ENCODE measurements at regions not wholly inside any gene's neighbourhood (a gene's known extent, or its start where the extent isn't known, plus 50 kb on each side); places are given as distances from the start of the nearest gene placed in this dataset.

GRCh38 chr2:39949131-39949530 is 170.1 kb upstream of the THUMPD2 start:
- no peak overlapping the region for H3K27ac ChIP-seq (ENCODE audit: low read depth, low read length)
- H3K4me1 ChIP-seq (ENCODE audit: control insufficient read depth, insufficient read depth, low read length), result peaks cover 8% of the 10 kb centered on the region
- H3K36me3 ChIP-seq (ENCODE audit: control insufficient read depth, insufficient read depth, low read length), result no peaks in the 10 kb centered on the region
- no peak overlapping the region for H3K4me3 ChIP-seq (ENCODE audit: low read depth, low read length)
- no peaks in the 10 kb centered on the region for H3K27me3 ChIP-seq (ENCODE audit: control insufficient read depth, insufficient read depth, low read length)
- no peaks in the 10 kb centered on the region for H3K9me3 ChIP-seq (ENCODE audit: control insufficient read depth, insufficient read depth, low read length)
- H3K9ac ChIP-seq (ENCODE audit: low read depth, low read length), result no peak overlapping the region

GRCh38 chr2:39948016-39948719 is 169.1 kb upstream of the THUMPD2 start:
- H3K4me1 ChIP-seq (ENCODE audit: control insufficient read depth, insufficient read depth, low read length), result peaks cover 8% of the 10 kb centered on the region
- no peaks in the 10 kb centered on the region for H3K27me3 ChIP-seq (ENCODE audit: control insufficient read depth, insufficient read depth, low read length)
- H3K36me3 ChIP-seq (ENCODE audit: control insufficient read depth, insufficient read depth, low read length), result no peaks in the 10 kb centered on the region
- H3K27ac ChIP-seq (ENCODE audit: low read depth, low read length), result no peak overlapping the region
- H3K9ac ChIP-seq (ENCODE audit: low read depth, low read length), result no peak overlapping the region
- no peaks in the 10 kb centered on the region for H3K9me3 ChIP-seq (ENCODE audit: control insufficient read depth, insufficient read depth, low read length)
- no peak overlapping the region for H3K4me3 ChIP-seq (ENCODE audit: low read depth, low read length)

- Histone ChIP-seq H3K9me3 (ENCODE audit: control insufficient read depth, insufficient read depth, low read length) (no peaks in the 10 kb centered on the region), H3K4me3 (ENCODE audit: low read depth, low read length) (no peak overlapping the region), H3K27ac (ENCODE audit: low read depth, low read length) (no peak overlapping the region), H3K27me3 (ENCODE audit: control insufficient read depth, insufficient read depth, low read length) (no peaks in the 10 kb centered on the region), H3K4me1 (ENCODE audit: control insufficient read depth, insufficient read depth, low read length) (peaks cover 8% of the 10 kb centered on the region), H3K36me3 (ENCODE audit: control insufficient read depth, insufficient read depth, low read length) (no peaks in the 10 kb centered on the region), H3K9ac (ENCODE audit: low read depth, low read length) (no peak overlapping the region)
Measured at GRCh38 chr2:39947294-39948015, 168.4 kb upstream of the THUMPD2 start.

GRCh38 chr2:39942950-39943349 is 163.9 kb upstream of the THUMPD2 start:
- Histone ChIP-seq H3K9me3 (ENCODE audit: control insufficient read depth, insufficient read depth, low read length) (no peaks in the 10 kb centered on the region), H3K36me3 (ENCODE audit: control insufficient read depth, insufficient read depth, low read length) (no peaks in the 10 kb centered on the region), H3K27me3 (ENCODE audit: control insufficient read depth, insufficient read depth, low read length) (no peaks in the 10 kb centered on the region), H3K4me1 (ENCODE audit: control insufficient read depth, insufficient read depth, low read length) (no peaks in the 10 kb centered on the region; the same call in 1 of the 2 replicates), H3K4me3 (ENCODE audit: low read depth, low read length) (no peak overlapping the region), H3K27ac (ENCODE audit: low read depth, low read length) (no peak overlapping the region), H3K9ac (ENCODE audit: low read depth, low read length) (no peak overlapping the region)

- Histone ChIP-seq H3K27me3 (ENCODE audit: control insufficient read depth, insufficient read depth, low read length) (no peaks in the 10 kb centered on the region), H3K9me3 (ENCODE audit: control insufficient read depth, insufficient read depth, low read length) (no peaks in the 10 kb centered on the region), H3K4me3 (ENCODE audit: low read depth, low read length) (no peak overlapping the region), H3K4me1 (ENCODE audit: control insufficient read depth, insufficient read depth, low read length) (no peaks in the 10 kb centered on the region; the same call in 1 of the 2 replicates), H3K27ac (ENCODE audit: low read depth, low read length) (no peak overlapping the region), H3K36me3 (ENCODE audit: control insufficient read depth, insufficient read depth, low read length) (no peaks in the 10 kb centered on the region), H3K9ac (ENCODE audit: low read depth, low read length) (no peak overlapping the region)
Measured at GRCh38 chr2:39938035-39938835, 159.2 kb upstream of the THUMPD2 start.

- H3K9me3 ChIP-seq (ENCODE audit: control insufficient read depth, insufficient read depth, low read length), result no peaks in the 10 kb centered on the region
- no peak overlapping the region for H3K27ac ChIP-seq (ENCODE audit: low read depth, low read length)
- H3K4me3 ChIP-seq (ENCODE audit: low read depth, low read length), result no peak overlapping the region
- H3K9ac ChIP-seq (ENCODE audit: low read depth, low read length), result no peak overlapping the region
- no peaks in the 10 kb centered on the region; the same call in 1 of the 2 replicates for H3K4me1 ChIP-seq (ENCODE audit: control insufficient read depth, insufficient read depth, low read length)
- no peaks in the 10 kb centered on the region for H3K36me3 ChIP-seq (ENCODE audit: control insufficient read depth, insufficient read depth, low read length)
- H3K27me3 ChIP-seq (ENCODE audit: control insufficient read depth, insufficient read depth, low read length), result no peaks in the 10 kb centered on the region
Measured at GRCh38 chr2:39937621-39938020, 158.6 kb upstream of the THUMPD2 start.

- Histone ChIP-seq H3K9ac (ENCODE audit: low read depth, low read length) (no peak overlapping the region), H3K27me3 (ENCODE audit: control insufficient read depth, insufficient read depth, low read length) (no peaks in the 10 kb centered on the region), H3K9me3 (ENCODE audit: control insufficient read depth, insufficient read depth, low read length) (no peaks in the 10 kb centered on the region), H3K27ac (ENCODE audit: low read depth, low read length) (no peak overlapping the region), H3K4me3 (ENCODE audit: low read depth, low read length) (no peak overlapping the region), H3K36me3 (ENCODE audit: control insufficient read depth, insufficient read depth, low read length) (no peaks in the 10 kb centered on the region), H3K4me1 (ENCODE audit: control insufficient read depth, insufficient read depth, low read length) (no peaks in the 10 kb centered on the region; the same call in 1 of the 2 replicates)
Measured at GRCh38 chr2:39934851-39935250, 155.8 kb upstream of the THUMPD2 start.

GRCh38 chr2:39933196-39933595 is 154.1 kb upstream of the THUMPD2 start:
- H3K27me3 ChIP-seq (ENCODE audit: control insufficient read depth, insufficient read depth, low read length), result no peaks in the 10 kb centered on the region
- H3K9ac ChIP-seq (ENCODE audit: low read depth, low read length), result no peak overlapping the region
- no peak overlapping the region for H3K4me3 ChIP-seq (ENCODE audit: low read depth, low read length)
- no peaks in the 10 kb centered on the region for H3K9me3 ChIP-seq (ENCODE audit: control insufficient read depth, insufficient read depth, low read length)
- no peaks in the 10 kb centered on the region for H3K4me1 ChIP-seq (ENCODE audit: control insufficient read depth, insufficient read depth, low read length)
- H3K27ac ChIP-seq (ENCODE audit: low read depth, low read length), result no peak overlapping the region
- no peaks in the 10 kb centered on the region for H3K36me3 ChIP-seq (ENCODE audit: control insufficient read depth, insufficient read depth, low read length)

- Histone ChIP-seq H3K9ac (ENCODE audit: low read depth, low read length) (no peak overlapping the region), H3K4me1 (ENCODE audit: control insufficient read depth, insufficient read depth, low read length) (no peaks in the 10 kb centered on the region), H3K27me3 (ENCODE audit: control insufficient read depth, insufficient read depth, low read length) (no peaks in the 10 kb centered on the region), H3K4me3 (ENCODE audit: low read depth, low read length) (no peak overlapping the region), H3K27ac (ENCODE audit: low read depth, low read length) (no peak overlapping the region), H3K9me3 (ENCODE audit: control insufficient read depth, insufficient read depth, low read length) (no peaks in the 10 kb centered on the region), H3K36me3 (ENCODE audit: control insufficient read depth, insufficient read depth, low read length) (no peaks in the 10 kb centered on the region)
Measured at GRCh38 chr2:39932198-39932597, 153.1 kb upstream of the THUMPD2 start.

- Histone ChIP-seq H3K27me3 (ENCODE audit: control insufficient read depth, insufficient read depth, low read length) (no peaks in the 10 kb centered on the region), H3K9ac (ENCODE audit: low read depth, low read length) (no peak overlapping the region), H3K9me3 (ENCODE audit: control insufficient read depth, insufficient read depth, low read length) (no peaks in the 10 kb centered on the region), H3K4me1 (ENCODE audit: control insufficient read depth, insufficient read depth, low read length) (no peaks in the 10 kb centered on the region), H3K4me3 (ENCODE audit: low read depth, low read length) (no peak overlapping the region), H3K27ac (ENCODE audit: low read depth, low read length) (no peak overlapping the region), H3K36me3 (ENCODE audit: control insufficient read depth, insufficient read depth, low read length) (no peaks in the 10 kb centered on the region)
Measured at GRCh38 chr2:39930175-39930917, 151.3 kb upstream of the THUMPD2 start.
